ENCODE measurements at regions not wholly inside any gene's neighbourhood (a gene's known extent, or its start where the extent isn't known, plus 50 kb on each side); places are given as distances from the start of the nearest gene placed in this dataset.

GRCh38 chr16:5498562-5498961, 401.0 kb upstream of the EEF2KMT start:
- H3K9me3 Mint-ChIP-seq: no peaks in the 10 kb centered on the region
- no peak overlapping the region for H3K4me3 Mint-ChIP-seq
- H3K27me3 Mint-ChIP-seq: peaks cover 6% of the 10 kb centered on the region
- no peaks in the 10 kb centered on the region for H3K36me3 Mint-ChIP-seq (ENCODE audit: low read depth)
- no peak overlapping the region for H3K27ac Mint-ChIP-seq
- H3K4me1 Mint-ChIP-seq: no peaks in the 10 kb centered on the region
- ATAC-seq (replicated peaks): no peak

DNA sequence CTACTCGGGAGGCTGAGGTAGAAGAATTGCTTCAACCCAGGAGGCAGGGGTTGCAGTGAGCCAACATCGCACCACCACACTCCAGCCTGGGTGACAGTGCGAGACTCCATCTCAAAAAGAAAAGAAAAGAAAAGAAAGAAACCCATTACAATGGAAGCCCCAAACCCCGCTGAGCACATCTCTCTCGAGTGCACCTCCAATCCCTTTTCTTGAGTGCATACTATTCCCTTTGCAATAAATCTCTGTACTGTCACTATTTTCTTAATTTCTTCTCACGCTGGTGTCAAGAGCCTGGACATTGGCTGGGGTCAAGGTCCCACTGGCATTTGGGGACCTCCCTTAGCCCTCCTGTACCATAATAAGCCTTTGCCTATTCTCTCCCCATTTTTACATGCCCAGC, 398.4 kb upstream of the EEF2KMT start:
- H3K4me1 Mint-ChIP-seq: no peaks in the 10 kb centered on the region
- no peak overlapping the region for H3K4me3 Mint-ChIP-seq
- H3K27me3 Mint-ChIP-seq: peaks cover 6% of the 10 kb centered on the region
- no peaks in the 10 kb centered on the region for H3K36me3 Mint-ChIP-seq (ENCODE audit: low read depth)
- no peaks in the 10 kb centered on the region for H3K9me3 Mint-ChIP-seq
- no peak for ATAC-seq (replicated peaks)
- no peak overlapping the region for H3K27ac Mint-ChIP-seq

DNA sequence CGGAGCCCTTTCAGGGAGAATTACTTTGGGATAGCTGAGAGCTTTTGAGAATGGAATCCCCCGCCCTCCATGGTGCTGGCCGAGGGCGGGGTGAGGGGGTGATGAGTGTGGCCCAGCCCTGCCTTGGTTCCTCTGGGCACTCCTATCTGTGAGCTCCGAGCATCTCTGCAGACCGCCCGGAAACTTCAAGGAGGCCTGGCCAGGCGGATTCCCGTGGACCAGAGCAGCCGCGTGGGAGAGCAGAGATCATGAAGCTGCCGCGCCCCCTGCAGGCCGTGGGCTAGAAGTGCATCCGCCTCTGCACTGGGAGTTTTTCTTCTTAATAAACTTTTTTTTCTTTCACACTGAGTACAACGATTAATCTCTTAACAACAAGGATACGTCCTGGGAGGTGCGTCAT, 392.9 kb upstream of the EEF2KMT start:
- H3K27ac Mint-ChIP-seq: no peak overlapping the region
- ATAC-seq (replicated peaks): no peak
- no peak overlapping the region for H3K4me3 Mint-ChIP-seq
- H3K4me1 Mint-ChIP-seq: no peaks in the 10 kb centered on the region
- H3K27me3 Mint-ChIP-seq: peaks cover 4% of the 10 kb centered on the region
- H3K36me3 Mint-ChIP-seq (ENCODE audit: low read depth): no peaks in the 10 kb centered on the region
- no peaks in the 10 kb centered on the region for H3K9me3 Mint-ChIP-seq

DNA sequence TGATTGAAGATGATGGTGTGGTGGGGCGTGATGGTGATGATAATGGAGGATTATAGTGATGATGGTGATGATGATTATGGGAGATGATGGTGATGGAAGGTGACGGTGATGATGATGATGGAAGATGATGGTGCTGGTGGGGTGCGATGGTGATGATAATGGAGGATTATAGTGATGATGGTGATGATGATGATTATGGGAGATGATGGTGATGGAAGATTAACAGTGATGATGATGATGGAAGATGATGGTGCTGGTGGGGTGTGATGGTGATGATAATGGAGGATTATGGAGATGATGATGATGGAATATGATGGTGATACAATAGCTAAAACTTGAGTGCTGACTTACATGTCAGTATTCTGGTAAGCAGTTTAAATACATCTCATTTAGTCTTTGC, 391.0 kb upstream of the EEF2KMT start:
- Mint-ChIP-seq H3K4me3 (no peak overlapping the region), H3K4me1 (no peaks in the 10 kb centered on the region), H3K27ac (no peak overlapping the region), H3K9me3 (no peaks in the 10 kb centered on the region), H3K36me3 (ENCODE audit: low read depth) (no peaks in the 10 kb centered on the region), H3K27me3 (no peaks in the 10 kb centered on the region)
- ATAC-seq (replicated peaks): no peak

GRCh38 chr16:5487728-5488127, 390.1 kb upstream of the EEF2KMT start:
- no peaks in the 10 kb centered on the region for H3K27me3 Mint-ChIP-seq

GRCh38 chr16:5482256-5482655, 384.7 kb upstream of the EEF2KMT start:
- Mint-ChIP-seq H3K36me3 (ENCODE audit: low read depth) (no peaks in the 10 kb centered on the region), H3K27ac (no peak overlapping the region), H3K27me3 (peaks cover 2% of the 10 kb centered on the region), H3K4me3 (no peak overlapping the region), H3K9me3 (peaks cover 3% of the 10 kb centered on the region), H3K4me1 (no peaks in the 10 kb centered on the region)
- ATAC-seq (replicated peaks): no peak

More at GRCh38 chr16:5487728-5488127, 390.1 kb upstream of the EEF2KMT start:
- H3K36me3 Mint-ChIP-seq (ENCODE audit: low read depth): no peaks in the 10 kb centered on the region
- no peak overlapping the region for H3K27ac Mint-ChIP-seq
- ATAC-seq (replicated peaks): no peak
- no peak overlapping the region for H3K4me3 Mint-ChIP-seq
- H3K4me1 Mint-ChIP-seq: no peaks in the 10 kb centered on the region
- H3K9me3 Mint-ChIP-seq: peaks cover 3% of the 10 kb centered on the region

DNA sequence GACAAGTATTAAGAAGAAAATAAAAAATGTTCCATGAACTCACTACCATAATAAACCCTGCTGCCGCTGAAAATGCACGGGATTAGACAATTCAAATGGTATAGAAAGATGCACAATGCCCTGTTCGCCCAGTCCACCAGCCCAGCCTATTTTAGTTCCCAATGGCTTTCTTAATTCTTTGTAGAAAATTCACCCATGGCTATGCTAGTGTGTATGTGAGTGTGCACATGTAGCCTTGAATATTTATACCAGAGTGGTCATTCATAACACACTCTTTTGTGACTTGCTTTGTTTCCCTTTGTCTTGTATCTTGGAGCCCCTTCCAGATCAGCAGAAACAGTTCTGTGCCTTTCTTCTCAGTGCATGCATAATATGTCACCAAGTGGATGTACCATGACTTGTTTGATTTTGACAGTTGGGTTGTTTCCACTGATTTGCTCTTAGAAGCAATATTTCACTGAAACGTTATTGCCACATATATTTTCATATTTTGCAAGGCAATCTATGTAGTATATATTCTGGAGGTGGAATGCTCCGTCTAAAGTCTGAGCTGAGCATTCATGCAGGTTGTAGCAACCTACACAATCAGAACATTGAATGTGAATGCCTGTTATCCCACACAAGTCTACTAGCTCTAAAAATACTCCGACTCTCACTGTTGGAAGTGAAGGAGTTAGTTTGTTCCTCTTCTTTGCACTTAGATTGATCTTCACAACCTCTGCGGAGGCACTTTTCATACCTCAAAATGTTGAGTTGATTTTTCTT, 383.0 kb upstream of the EEF2KMT start:
- Mint-ChIP-seq H3K4me3 (no peak overlapping the region), H3K4me1 (no peaks in the 10 kb centered on the region), H3K36me3 (ENCODE audit: low read depth) (no peaks in the 10 kb centered on the region), H3K27me3 (peaks cover 2% of the 10 kb centered on the region), H3K9me3 (peaks cover 3% of the 10 kb centered on the region), H3K27ac (no peak overlapping the region)
- ATAC-seq (replicated peaks): no peak

GRCh38 chr16:5479926-5480325, 382.3 kb upstream of the EEF2KMT start:
- H3K27me3 Mint-ChIP-seq: peaks cover 2% of the 10 kb centered on the region
- ATAC-seq (replicated peaks): no peak
- H3K27ac Mint-ChIP-seq: no peak overlapping the region
- no peak overlapping the region for H3K4me3 Mint-ChIP-seq
- peaks cover 3% of the 10 kb centered on the region for H3K9me3 Mint-ChIP-seq
- no peaks in the 10 kb centered on the region for H3K4me1 Mint-ChIP-seq
- H3K36me3 Mint-ChIP-seq (ENCODE audit: low read depth): no peaks in the 10 kb centered on the region

GRCh38 chr16:5478036-5478435, 380.4 kb upstream of the EEF2KMT start:
- ATAC-seq (replicated peaks): no peak
- no peak overlapping the region for H3K27ac Mint-ChIP-seq
- H3K4me3 Mint-ChIP-seq: no peak overlapping the region
- H3K4me1 Mint-ChIP-seq: no peaks in the 10 kb centered on the region
- H3K36me3 Mint-ChIP-seq (ENCODE audit: low read depth): no peaks in the 10 kb centered on the region
- H3K27me3 Mint-ChIP-seq: peaks cover 16% of the 10 kb centered on the region
- no peaks in the 10 kb centered on the region for H3K9me3 Mint-ChIP-seq

DNA sequence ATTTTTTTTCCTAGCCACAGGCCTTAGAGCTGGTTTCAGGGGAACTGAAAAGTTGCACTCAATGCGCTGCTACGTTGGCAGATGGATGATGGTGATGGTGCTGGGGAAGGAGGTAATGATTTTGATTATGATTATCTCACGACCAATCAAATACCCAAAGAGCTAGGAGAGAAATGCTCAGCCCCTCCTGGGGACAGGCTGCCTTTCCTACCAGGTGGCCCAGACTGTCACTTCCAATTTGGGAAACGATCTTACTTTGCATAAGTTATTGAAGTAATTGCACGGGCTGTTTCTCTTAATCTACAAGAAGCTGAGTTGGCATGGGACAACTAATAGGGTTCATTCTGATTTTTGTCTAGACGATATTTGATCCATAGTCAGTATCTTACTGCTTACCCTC, 379.7 kb upstream of the EEF2KMT start:
- Mint-ChIP-seq H3K9me3 (no peaks in the 10 kb centered on the region), H3K4me3 (no peak overlapping the region), H3K36me3 (ENCODE audit: low read depth) (no peaks in the 10 kb centered on the region), H3K4me1 (no peaks in the 10 kb centered on the region), H3K27me3 (peaks cover 18% of the 10 kb centered on the region), H3K27ac (no peak overlapping the region)
- ATAC-seq (replicated peaks): no peak

GRCh38 chr16:5472552-5472951, 375.0 kb upstream of the EEF2KMT start:
- Mint-ChIP-seq H3K4me1 (no peaks in the 10 kb centered on the region), H3K4me3 (no peak overlapping the region), H3K9me3 (peaks cover 4% of the 10 kb centered on the region), H3K27me3 (peaks cover 20% of the 10 kb centered on the region), H3K27ac (no peak overlapping the region), H3K36me3 (ENCODE audit: low read depth) (no peaks in the 10 kb centered on the region)
- no peak for ATAC-seq (replicated peaks)

DNA sequence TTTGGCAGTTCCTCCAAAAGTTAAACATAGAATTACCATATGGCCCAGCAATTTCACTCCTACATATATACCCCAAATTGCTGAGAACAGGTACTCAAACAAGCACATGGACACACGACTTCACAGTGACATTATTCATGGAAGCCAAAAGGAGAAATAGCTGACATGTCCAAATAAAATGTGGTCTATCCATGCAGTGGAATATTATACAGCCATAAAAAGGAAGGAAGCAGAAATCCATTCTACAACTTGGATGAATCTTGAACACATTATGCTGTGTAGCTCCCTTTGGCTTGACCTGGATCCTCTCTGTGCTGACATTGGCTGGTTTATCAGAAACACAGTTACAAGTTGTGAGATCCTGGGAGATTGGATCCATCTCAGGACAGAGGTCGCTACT, 370.9 kb upstream of the EEF2KMT start:
- no peak overlapping the region for H3K27ac Mint-ChIP-seq
- peaks cover 4% of the 10 kb centered on the region for H3K9me3 Mint-ChIP-seq
- no peaks in the 10 kb centered on the region for H3K36me3 Mint-ChIP-seq (ENCODE audit: low read depth)
- peaks cover 20% of the 10 kb centered on the region for H3K27me3 Mint-ChIP-seq
- H3K4me3 Mint-ChIP-seq: no peak overlapping the region
- no peak for ATAC-seq (replicated peaks)
- H3K4me1 Mint-ChIP-seq: no peaks in the 10 kb centered on the region

DNA sequence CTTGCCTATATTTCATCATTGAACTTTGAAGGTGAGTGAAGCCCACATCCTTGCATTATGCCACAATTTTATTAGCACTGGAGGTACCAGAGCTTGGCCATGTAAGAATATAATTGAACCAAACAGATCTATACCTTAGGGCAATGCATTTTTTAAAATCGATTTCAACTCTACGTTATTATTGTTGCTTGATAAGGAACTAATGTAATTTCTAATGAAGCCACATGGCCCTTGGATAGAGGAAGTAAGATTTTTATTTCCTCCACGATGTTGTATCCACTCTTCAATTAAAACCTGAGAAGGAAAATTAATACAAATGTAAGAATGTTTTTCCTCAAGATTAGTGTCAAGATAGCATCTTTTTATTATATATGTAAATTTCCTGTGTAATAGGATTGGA, 370.0 kb upstream of the EEF2KMT start:
- Mint-ChIP-seq H3K27ac (no peak overlapping the region), H3K9me3 (peaks cover 4% of the 10 kb centered on the region), H3K27me3 (peaks cover 13% of the 10 kb centered on the region), H3K4me1 (no peaks in the 10 kb centered on the region), H3K4me3 (no peak overlapping the region), H3K36me3 (ENCODE audit: low read depth) (no peaks in the 10 kb centered on the region)
- ATAC-seq (replicated peaks): no peak

DNA sequence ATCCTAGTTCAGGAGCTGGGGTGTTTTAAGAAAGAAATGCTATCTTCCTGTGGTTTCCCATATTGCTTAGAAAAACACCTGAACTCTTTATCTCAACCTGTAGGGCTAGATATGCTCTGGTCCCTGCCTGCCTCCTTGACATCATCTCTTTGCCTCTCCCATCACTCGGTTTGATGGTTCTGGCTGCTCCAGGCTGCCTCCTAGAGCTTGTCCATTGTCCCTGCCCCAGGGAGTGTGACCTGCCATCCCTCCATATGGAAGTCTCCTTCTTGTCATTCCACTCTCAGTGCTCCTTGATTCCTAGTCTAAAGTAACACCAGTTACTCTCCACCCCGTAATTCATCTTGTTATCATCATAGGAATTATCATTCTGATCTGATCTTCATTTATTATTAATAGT, 369.0 kb upstream of the EEF2KMT start:
- H3K4me3 Mint-ChIP-seq: no peak overlapping the region
- no peaks in the 10 kb centered on the region for H3K4me1 Mint-ChIP-seq
- peaks cover 4% of the 10 kb centered on the region for H3K9me3 Mint-ChIP-seq
- no peak overlapping the region for H3K27ac Mint-ChIP-seq
- no peak for ATAC-seq (replicated peaks)
- peaks cover 13% of the 10 kb centered on the region for H3K27me3 Mint-ChIP-seq
- no peaks in the 10 kb centered on the region for H3K36me3 Mint-ChIP-seq (ENCODE audit: low read depth)

- no peak for ATAC-seq (replicated peaks)
- Mint-ChIP-seq H3K9me3 (peaks cover 4% of the 10 kb centered on the region), H3K4me1 (no peaks in the 10 kb centered on the region), H3K27ac (no peak overlapping the region), H3K36me3 (ENCODE audit: low read depth) (no peaks in the 10 kb centered on the region), H3K27me3 (peaks cover 13% of the 10 kb centered on the region), H3K4me3 (no peak overlapping the region)
These were observed 368.1 kb upstream of the EEF2KMT start for GRCh38 chr16:5465714-5466113.

DNA sequence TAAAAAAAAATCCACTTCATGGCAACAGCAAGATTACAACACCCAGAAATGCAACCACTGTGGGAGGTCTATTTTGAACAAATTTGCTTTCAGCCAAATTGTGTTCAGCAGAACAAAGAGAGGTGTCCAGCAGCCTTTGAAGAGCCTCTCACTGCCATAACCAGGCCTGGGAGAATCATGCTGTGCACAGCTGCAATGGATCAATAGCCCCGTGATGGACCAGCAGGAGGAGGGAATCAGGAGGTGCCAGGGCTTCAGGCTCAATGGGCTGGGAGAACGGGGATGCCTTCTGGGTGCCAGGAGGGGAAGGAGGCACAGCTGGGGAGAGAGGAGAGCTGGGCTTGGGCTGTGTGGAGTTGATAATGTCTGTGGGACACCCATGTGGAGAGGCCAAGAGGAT, 366.2 kb upstream of the EEF2KMT start:
- no peak for ATAC-seq (replicated peaks)
- peaks cover 12% of the 10 kb centered on the region for H3K27me3 Mint-ChIP-seq
- H3K4me3 Mint-ChIP-seq: no peak overlapping the region
- H3K36me3 Mint-ChIP-seq (ENCODE audit: low read depth): no peaks in the 10 kb centered on the region
- no peaks in the 10 kb centered on the region for H3K4me1 Mint-ChIP-seq
- H3K27ac Mint-ChIP-seq: no peak overlapping the region
- no peaks in the 10 kb centered on the region for H3K9me3 Mint-ChIP-seq
